Keratinocyte (primary cell): ENCODE measurements at regions not wholly inside any gene's neighbourhood (a gene's known extent, or its start where the extent isn't known, plus 50 kb on each side); places are given as distances from the start of the nearest gene placed in this dataset.

Source experiments
- DNase-seq: peaks from one replicate; pipeline ENCODE4 v3.0.0-alpha.2; 2011; ENCODE audit warnings: low read depth, missing footprints, low spot score
- FAIRE-seq: peaks from 2 replicates; lab custom pipeline; 2011; peaks lifted over from hg19 to GRCh38; lab: Jason Lieb, UNC
- H2AFZ ChIP-seq: 2 replicates; pipeline ENCODE4 v1.6.0; 2012; ENCODE audit warnings: low read length, control low read depth, inconsistent platforms; ENCODE audit not compliant: control insufficient read depth
- H3K27ac ChIP-seq: 2 replicates; pipeline ENCODE4 v1.5.1; 2011; ENCODE audit warnings: low read length; ENCODE audit not compliant: control insufficient read depth, insufficient read depth
- H3K27me3 ChIP-seq: 3 replicates; pipeline ENCODE4 v1.6.0; 2011; ENCODE audit warnings: low read length; ENCODE audit not compliant: control insufficient read depth, insufficient read depth; ENCODE audit errors: extremely low read depth
- H3K36me3 ChIP-seq, 2 experiments: 2 replicates in 1 of 2; 3 replicates in 1 of 2; pipeline ENCODE4 v1.5.1; 2011; ENCODE audit warnings: low read length in 2 of 2, mild to moderate bottlenecking in 1 of 2; ENCODE audit not compliant: control insufficient read depth in 2 of 2, insufficient read depth in 2 of 2; ENCODE audit errors: extremely low read depth in 1 of 2
- H3K4me1 ChIP-seq: 3 replicates; pipeline ENCODE4 v1.5.1; 2011; ENCODE audit warnings: low read length; ENCODE audit not compliant: control insufficient read depth, insufficient read depth; ENCODE audit errors: extremely low read depth
- H3K4me2 ChIP-seq: 3 replicates; pipeline ENCODE4 v1.6.0; 2011; ENCODE audit warnings: low read depth, low read length; ENCODE audit not compliant: control insufficient read depth, insufficient read depth; ENCODE audit errors: extremely low read depth
- H3K4me3 ChIP-seq, 3 experiments: fragments of 200-600 bp in 1 of 3; sonication (generic) in 1 of 3; 2 replicates in 2 of 3; 3 replicates in 1 of 3; pipeline ENCODE4 v1.5.1; 2011 to 2016; ENCODE audit warnings: low read length in 3 of 3, mild to moderate bottlenecking in 3 of 3, control low read depth in 2 of 3, inconsistent platforms in 1 of 3, low read depth in 1 of 3, mixed read lengths in 1 of 3, mixed run types in 1 of 3, moderate library complexity in 1 of 3; ENCODE audit not compliant: control insufficient read depth in 2 of 3, insufficient read depth in 2 of 3; ENCODE audit errors: extremely low read depth in 1 of 3
- H3K79me2 ChIP-seq: 2 replicates; pipeline ENCODE4 v1.6.0; 2012; ENCODE audit warnings: low read length; ENCODE audit not compliant: control insufficient read depth, insufficient read depth
- H3K9ac ChIP-seq: 3 replicates; pipeline ENCODE4 v1.6.0; 2011; ENCODE audit warnings: low read length; ENCODE audit not compliant: control insufficient read depth, insufficient read depth; ENCODE audit errors: extremely low read depth
- H3K9me1 ChIP-seq: 3 replicates; pipeline ENCODE4 v1.6.0; 2011; ENCODE audit warnings: low read length; ENCODE audit not compliant: control insufficient read depth, insufficient read depth; ENCODE audit errors: extremely low read depth
- H3K9me3 ChIP-seq: 2 replicates; pipeline ENCODE4 v1.5.1; 2012; ENCODE audit warnings: low read depth, low read length; ENCODE audit not compliant: control insufficient read depth
- H4K20me1 ChIP-seq: 3 replicates; pipeline ENCODE4 v1.6.0; 2011; ENCODE audit warnings: low read length; ENCODE audit not compliant: control insufficient read depth, insufficient read depth; ENCODE audit errors: extremely low read depth
- EZH2 ChIP-seq: IDR thresholded peaks from one replicate; pipeline ENCODE4 v1.6.1; 2012; ENCODE audit warnings: inconsistent platforms, mild to moderate bottlenecking, low read length, moderate library complexity
- dilution Hi-C: fragments of 300-500 bp; cut with MboI; formaldehyde crosslinking; loops from one replicate; pipeline ENCODE4 v1.7.0; 2020; ENCODE audit warnings: low sequenced_read_pairs; ENCODE audit not compliant: extremely low pct_ligation_motif_present
- TF ChIP-seq, protein P1 (sequence below), 3 experiments: IDR thresholded peaks in 1 of 3; conservative IDR thresholded peaks in 1 of 3; optimal IDR thresholded peaks in 1 of 3; 2 replicates in 2 of 3; 3 replicates in 1 of 3; pipeline versions ENCODE3 to v1.5.1; 2011; ENCODE audit warnings: low read length in 3 of 3, mild to moderate bottlenecking in 3 of 3, moderate library complexity in 2 of 3, control low read depth in 1 of 3, inconsistent platforms in 1 of 3; ENCODE audit not compliant: insufficient read depth in 2 of 3; ENCODE audit errors: extremely low read depth in 1 of 3

GRCh38 chr2:8628179-8628865 lies 53.5 kb upstream of the ID2 start:
- no peak overlapping the region for H3K4me2 ChIP-seq
- H3K27me3 ChIP-seq: no peaks in the 10 kb centered on the region
- dilution Hi-C loops: no loop called here
- H3K4me3 ChIP-seq: no peak overlapping the region
- H3K9ac ChIP-seq: no peak overlapping the region
- H4K20me1 ChIP-seq: no peaks in the 10 kb centered on the region
- no peak overlapping the region for H3K27ac ChIP-seq
- H3K79me2 ChIP-seq: no peaks in the 10 kb centered on the region
- H3K9me3 ChIP-seq: no peaks in the 10 kb centered on the region
- H3K36me3 ChIP-seq: no peaks in the 10 kb centered on the region
- DNase-seq: no peak
- no peaks in the 10 kb centered on the region for H3K9me1 ChIP-seq
- TF ChIP-seq EZH2: no peak
- TF ChIP-seq, protein P1, sequence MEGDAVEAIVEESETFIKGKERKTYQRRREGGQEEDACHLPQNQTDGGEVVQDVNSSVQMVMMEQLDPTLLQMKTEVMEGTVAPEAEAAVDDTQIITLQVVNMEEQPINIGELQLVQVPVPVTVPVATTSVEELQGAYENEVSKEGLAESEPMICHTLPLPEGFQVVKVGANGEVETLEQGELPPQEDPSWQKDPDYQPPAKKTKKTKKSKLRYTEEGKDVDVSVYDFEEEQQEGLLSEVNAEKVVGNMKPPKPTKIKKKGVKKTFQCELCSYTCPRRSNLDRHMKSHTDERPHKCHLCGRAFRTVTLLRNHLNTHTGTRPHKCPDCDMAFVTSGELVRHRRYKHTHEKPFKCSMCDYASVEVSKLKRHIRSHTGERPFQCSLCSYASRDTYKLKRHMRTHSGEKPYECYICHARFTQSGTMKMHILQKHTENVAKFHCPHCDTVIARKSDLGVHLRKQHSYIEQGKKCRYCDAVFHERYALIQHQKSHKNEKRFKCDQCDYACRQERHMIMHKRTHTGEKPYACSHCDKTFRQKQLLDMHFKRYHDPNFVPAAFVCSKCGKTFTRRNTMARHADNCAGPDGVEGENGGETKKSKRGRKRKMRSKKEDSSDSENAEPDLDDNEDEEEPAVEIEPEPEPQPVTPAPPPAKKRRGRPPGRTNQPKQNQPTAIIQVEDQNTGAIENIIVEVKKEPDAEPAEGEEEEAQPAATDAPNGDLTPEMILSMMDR (optimal IDR thresholded peaks at IDR 0.05 in 1 of 3, IDR thresholded peaks at IDR 0.05 in 1 of 3, conservative IDR thresholded peaks at IDR 0.05 in 1 of 3; ENCODE audit: extremely low read depth in 1 of 3, insufficient read depth in 2 of 3, low read length in 3 of 3): no peak
- FAIRE-seq: no peak
- no peaks in the 10 kb centered on the region for H3K4me1 ChIP-seq
- no peak overlapping the region for H2AFZ ChIP-seq

DNA sequence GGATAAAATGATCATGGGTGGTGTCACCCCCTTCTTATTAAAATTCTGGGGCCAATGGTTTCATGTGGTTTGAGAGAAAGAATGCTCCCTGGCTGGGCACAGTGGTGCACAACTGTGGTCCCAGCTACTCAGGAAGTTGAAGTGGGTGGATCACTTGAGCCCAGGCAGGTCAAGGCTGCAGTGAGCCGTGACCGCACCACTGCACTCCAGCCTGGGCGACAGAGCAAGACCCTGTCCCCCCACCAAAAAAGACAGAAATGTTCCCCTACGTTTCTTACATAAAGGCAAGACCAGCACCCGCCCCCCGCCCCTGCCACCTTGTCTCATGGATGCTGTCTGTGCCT lies 53.0 kb upstream of the ID2 start:
- no peak for FAIRE-seq
- no peak for DNase-seq

More for the DNA sequence above, 53.0 kb upstream of the ID2 start:
- H3K4me2 ChIP-seq: no peak overlapping the region
- no peak overlapping the region for H3K9ac ChIP-seq
- no peaks in the 10 kb centered on the region for H3K9me1 ChIP-seq
- no peaks in the 10 kb centered on the region for H3K36me3 ChIP-seq
- H3K27me3 ChIP-seq: no peaks in the 10 kb centered on the region
- dilution Hi-C loops: no loop called here
- H3K4me1 ChIP-seq: no peaks in the 10 kb centered on the region
- TF ChIP-seq, protein P1 (optimal IDR thresholded peaks at IDR 0.05 in 1 of 3, IDR thresholded peaks at IDR 0.05 in 1 of 3, conservative IDR thresholded peaks at IDR 0.05 in 1 of 3; ENCODE audit: extremely low read depth in 1 of 3, insufficient read depth in 2 of 3, low read length in 3 of 3): no peak
- TF ChIP-seq EZH2: no peak
- H3K4me3 ChIP-seq: no peak overlapping the region
- H3K9me3 ChIP-seq: no peaks in the 10 kb centered on the region
- no peak overlapping the region for H3K27ac ChIP-seq
- no peaks in the 10 kb centered on the region for H3K79me2 ChIP-seq
- H4K20me1 ChIP-seq: no peaks in the 10 kb centered on the region
- H2AFZ ChIP-seq: no peak overlapping the region
